ENCODE measurements at regions not wholly inside any gene's neighbourhood (a gene's known extent, or its start where the extent isn't known, plus 50 kb on each side); places are given as distances from the start of the nearest gene placed in this dataset.

DNA sequence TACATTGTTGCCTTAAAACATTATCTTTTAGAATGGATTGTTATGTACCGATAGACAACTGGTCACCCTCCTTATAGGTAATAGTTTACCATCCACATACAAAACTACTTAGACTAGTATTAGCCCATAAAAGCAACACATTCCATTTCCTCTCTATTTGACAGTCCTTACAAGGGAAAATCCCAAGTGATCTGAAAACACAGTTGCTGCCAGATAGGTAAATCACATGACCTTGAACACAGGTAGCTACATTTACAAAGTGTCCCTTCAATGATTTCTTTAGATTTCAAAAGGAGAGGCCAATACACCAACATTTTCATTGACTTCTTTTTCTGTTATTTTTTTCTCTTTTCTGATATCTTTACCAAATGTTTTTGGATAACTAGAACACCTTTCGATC, 102.9 kb upstream of the SMYD2 start:
- TF ChIP-seq FOXM1 (IDR thresholded peaks at IDR 0.05; ENCODE audit: borderline replicate concordance) = no peak
- no peak for TF ChIP-seq SUZ12 (IDR thresholded peaks at IDR 0.05)
